ENCODE measurements at regions not wholly inside any gene's neighbourhood (a gene's known extent, or its start where the extent isn't known, plus 50 kb on each side); places are given as distances from the start of the nearest gene placed in this dataset.

- H3K36me3 ChIP-seq (replicated peaks in 1 of 2; ENCODE audit: control insufficient read depth in 1 of 2, insufficient read depth in 2 of 2, low read length in 2 of 2): no peaks in the 10 kb centered on the region
- H3K4me1 Mint-ChIP-seq: no peaks in the 10 kb centered on the region
- WGBS (ENCODE audit: insufficient coverage): no CpG with 5 or more reads among the region's 3 CpGs
These were observed 434.6 kb downstream of the ADAMTS20 start for GRCh38 chr12:43117226-43117930.

GRCh38 chr12:43115441-43116160 is 436.4 kb downstream of the ADAMTS20 start:
- Histone ChIP-seq H3K27ac (ENCODE audit: low read depth in 1 of 2, low read length in 2 of 2) (no peak overlapping the region), H3K79me2 (ENCODE audit: insufficient read depth, low read length) (no peaks in the 10 kb centered on the region), H3K36me3 (replicated peaks in 1 of 2; ENCODE audit: control insufficient read depth in 1 of 2, insufficient read depth in 2 of 2, low read length in 2 of 2) (no peaks in the 10 kb centered on the region), H4K20me1 (ENCODE audit: insufficient read depth, low read length) (no peaks in the 10 kb centered on the region), H3K4me3 (replicated peaks in 1 of 3; ENCODE audit: low read depth in 2 of 3, low read length in 3 of 3) (no peak overlapping the region), H3K4me2 (replicated peaks; ENCODE audit: extremely low read depth, low read length, poor library complexity, severe bottlenecking) (no peak overlapping the region), H3K27me3 (ENCODE audit: control insufficient read depth in 2 of 2, insufficient read depth in 2 of 2, low read length in 2 of 2) (no peaks in the 10 kb centered on the region), H3K9me3 (replicated peaks in 1 of 2; ENCODE audit: control insufficient read depth in 1 of 2, insufficient read depth in 1 of 2, low read length in 2 of 2) (no peaks in the 10 kb centered on the region), H2AFZ (ENCODE audit: insufficient read depth, low read depth, low read length, poor library complexity, severe bottlenecking) (no peak overlapping the region), H3K4me1 (ENCODE audit: control insufficient read depth in 1 of 2, insufficient read depth in 2 of 2, low read length in 2 of 2) (no peaks in the 10 kb centered on the region), H3K9ac (ENCODE audit: insufficient read depth, low read length, poor library complexity, severe bottlenecking) (no peak overlapping the region)
- Mint-ChIP-seq H3K27me3 (ENCODE audit: low read depth in 3 of 3) (no peaks in the 10 kb centered on the region), H3K27ac (no peak overlapping the region), H3K4me3 (no peak overlapping the region), H3K9me3 (peaks cover 0 to 7% (median 0%) of the 10 kb centered on the region in 7 donors), H3K36me3 (no peaks in the 10 kb centered on the region), H3K4me1 (no peaks in the 10 kb centered on the region)
- TF ChIP-seq CTCF (IDR thresholded peaks at IDR 0.05): no peak
- no peak for DNase-seq
- WGBS (ENCODE audit: insufficient coverage): 93% methylated on average over 3 of the region's 4 CpGs
- intact Hi-C loops (cut with micrococcal nuclease): no loop called here

More at GRCh38 chr12:43117226-43117930, 434.6 kb downstream of the ADAMTS20 start:
- H3K4me3 ChIP-seq (replicated peaks in 1 of 3; ENCODE audit: low read depth in 2 of 3, low read length in 3 of 3): no peak overlapping the region
- H3K4me3 Mint-ChIP-seq: no peak overlapping the region
- intact Hi-C loops (cut with micrococcal nuclease): no loop called here
- TF ChIP-seq CTCF (IDR thresholded peaks at IDR 0.05): no peak
- H4K20me1 ChIP-seq (ENCODE audit: insufficient read depth, low read length): no peaks in the 10 kb centered on the region
- H3K27me3 Mint-ChIP-seq (ENCODE audit: low read depth in 3 of 3): no peaks in the 10 kb centered on the region
- H3K27ac Mint-ChIP-seq: no peak overlapping the region
- no peaks in the 10 kb centered on the region for H3K4me1 ChIP-seq (ENCODE audit: control insufficient read depth in 1 of 2, insufficient read depth in 2 of 2, low read length in 2 of 2)
- no peak overlapping the region for H3K9ac ChIP-seq (ENCODE audit: insufficient read depth, low read length, poor library complexity, severe bottlenecking)
- H3K27me3 ChIP-seq (ENCODE audit: control insufficient read depth in 2 of 2, insufficient read depth in 2 of 2, low read length in 2 of 2): no peaks in the 10 kb centered on the region
- H3K79me2 ChIP-seq (ENCODE audit: insufficient read depth, low read length): no peaks in the 10 kb centered on the region
- H3K9me3 ChIP-seq (replicated peaks in 1 of 2; ENCODE audit: control insufficient read depth in 1 of 2, insufficient read depth in 1 of 2, low read length in 2 of 2): no peaks in the 10 kb centered on the region
- H3K4me2 ChIP-seq (replicated peaks; ENCODE audit: extremely low read depth, low read length, poor library complexity, severe bottlenecking): no peak overlapping the region
- no peak overlapping the region for H2AFZ ChIP-seq (ENCODE audit: insufficient read depth, low read depth, low read length, poor library complexity, severe bottlenecking)
- H3K9me3 Mint-ChIP-seq: peaks cover 0 to 7% (median 0%) of the 10 kb centered on the region in 7 donors
- H3K27ac ChIP-seq (ENCODE audit: low read depth in 1 of 2, low read length in 2 of 2): no peak overlapping the region
- no peaks in the 10 kb centered on the region for H3K36me3 Mint-ChIP-seq
- no peak for DNase-seq
